ENCODE measurements at regions not wholly inside any gene's neighbourhood (a gene's known extent, or its start where the extent isn't known, plus 50 kb on each side); places are given as distances from the start of the nearest gene placed in this dataset.

DNA sequence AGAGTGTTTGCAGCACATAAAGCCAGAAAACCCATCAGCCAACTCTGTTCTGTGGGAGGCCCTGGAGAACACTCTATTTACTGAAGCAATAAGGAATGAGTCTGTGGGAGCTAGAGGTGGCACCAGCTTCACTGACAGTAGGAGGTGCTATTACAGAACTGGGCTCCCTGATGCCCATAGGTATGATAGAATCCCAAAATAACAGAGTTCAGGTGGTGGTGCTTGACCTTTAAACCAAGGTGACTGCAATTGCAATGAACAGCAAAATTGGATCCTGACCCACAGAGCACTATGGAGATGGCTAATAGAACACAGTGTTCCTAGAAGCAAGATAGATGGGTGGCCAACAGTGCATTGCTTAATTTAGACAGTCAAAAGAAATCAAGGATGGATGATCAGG is 95.4 kb upstream of the RNU6-1 start:
- Mint-ChIP-seq H3K4me3 (no peak overlapping the region), H3K36me3 (no peaks in the 10 kb centered on the region), H3K27me3 (ENCODE audit: low read depth in 3 of 3) (peaks cover 0 to 1% (median 0%) of the 10 kb centered on the region in 3 donors)

DNA sequence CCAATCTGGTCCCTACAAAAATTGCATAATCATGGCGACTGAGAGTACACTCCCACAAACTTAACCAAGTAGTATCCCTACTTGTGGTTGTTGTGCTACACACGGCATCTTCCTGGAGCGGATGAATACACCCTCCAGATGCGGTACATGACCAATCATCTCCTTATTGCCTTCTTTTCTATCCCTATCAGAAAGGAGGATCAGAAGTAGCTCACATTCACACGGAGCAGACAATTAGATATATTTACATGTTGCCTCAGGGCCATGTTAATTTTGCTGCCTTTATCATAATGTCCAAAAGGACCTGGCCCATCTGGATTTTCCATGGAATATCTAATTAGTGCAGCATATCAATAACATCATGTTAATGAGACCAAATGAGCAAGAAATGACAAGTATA is 96.4 kb upstream of the RNU6-1 start:
- Mint-ChIP-seq H3K27me3 (ENCODE audit: low read depth in 3 of 3) (peaks cover 0 to 2% (median 0%) of the 10 kb centered on the region in 3 donors), H3K4me1 (peaks cover 14% of the 10 kb centered on the region), H3K27ac (no peak overlapping the region), H3K36me3 (no peaks in the 10 kb centered on the region), H3K9me3 (peaks cover 0 to 4% (median 0%) of the 10 kb centered on the region in 7 donors), H3K4me3 (no peak overlapping the region)
- Histone ChIP-seq H3K4me3 (replicated peaks in 1 of 3; ENCODE audit: low read depth in 2 of 3, low read length in 3 of 3) (no peak overlapping the region), H3K9me3 (replicated peaks in 1 of 2; ENCODE audit: control insufficient read depth in 1 of 2, insufficient read depth in 1 of 2, low read length in 2 of 2) (no peaks in the 10 kb centered on the region), H2AFZ (ENCODE audit: insufficient read depth, low read depth, low read length, poor library complexity, severe bottlenecking) (no peak overlapping the region), H4K20me1 (ENCODE audit: insufficient read depth, low read length) (no peaks in the 10 kb centered on the region), H3K27ac (ENCODE audit: low read depth in 1 of 2, low read length in 2 of 2) (no peak overlapping the region), H3K27me3 (ENCODE audit: control insufficient read depth in 2 of 2, insufficient read depth in 2 of 2, low read length in 2 of 2) (no peaks in the 10 kb centered on the region), H3K79me2 (ENCODE audit: insufficient read depth, low read length) (no peaks in the 10 kb centered on the region), H3K4me1 (ENCODE audit: control insufficient read depth in 1 of 2, insufficient read depth in 2 of 2, low read length in 2 of 2) (peaks cover 4% of the 10 kb centered on the region in 2 donors), H3K36me3 (replicated peaks in 1 of 2; ENCODE audit: control insufficient read depth in 1 of 2, insufficient read depth in 2 of 2, low read length in 2 of 2) (no peaks in the 10 kb centered on the region), H3K9ac (ENCODE audit: insufficient read depth, low read length, poor library complexity, severe bottlenecking) (no peak overlapping the region), H3K4me2 (replicated peaks; ENCODE audit: extremely low read depth, low read length, poor library complexity, severe bottlenecking) (no peak overlapping the region)
- WGBS (ENCODE audit: insufficient coverage): 88% methylated on average over 3 of the region's 5 CpGs
- TF ChIP-seq, protein P1, sequence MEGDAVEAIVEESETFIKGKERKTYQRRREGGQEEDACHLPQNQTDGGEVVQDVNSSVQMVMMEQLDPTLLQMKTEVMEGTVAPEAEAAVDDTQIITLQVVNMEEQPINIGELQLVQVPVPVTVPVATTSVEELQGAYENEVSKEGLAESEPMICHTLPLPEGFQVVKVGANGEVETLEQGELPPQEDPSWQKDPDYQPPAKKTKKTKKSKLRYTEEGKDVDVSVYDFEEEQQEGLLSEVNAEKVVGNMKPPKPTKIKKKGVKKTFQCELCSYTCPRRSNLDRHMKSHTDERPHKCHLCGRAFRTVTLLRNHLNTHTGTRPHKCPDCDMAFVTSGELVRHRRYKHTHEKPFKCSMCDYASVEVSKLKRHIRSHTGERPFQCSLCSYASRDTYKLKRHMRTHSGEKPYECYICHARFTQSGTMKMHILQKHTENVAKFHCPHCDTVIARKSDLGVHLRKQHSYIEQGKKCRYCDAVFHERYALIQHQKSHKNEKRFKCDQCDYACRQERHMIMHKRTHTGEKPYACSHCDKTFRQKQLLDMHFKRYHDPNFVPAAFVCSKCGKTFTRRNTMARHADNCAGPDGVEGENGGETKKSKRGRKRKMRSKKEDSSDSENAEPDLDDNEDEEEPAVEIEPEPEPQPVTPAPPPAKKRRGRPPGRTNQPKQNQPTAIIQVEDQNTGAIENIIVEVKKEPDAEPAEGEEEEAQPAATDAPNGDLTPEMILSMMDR (IDR thresholded peaks at IDR 0.05): no peak
- no peak for DNase-seq
- intact Hi-C loops (cut with micrococcal nuclease): no loop called here

More for the DNA sequence above, 95.4 kb upstream of the RNU6-1 start:
- TF ChIP-seq, protein P1 (IDR thresholded peaks at IDR 0.05): no peak
- Histone ChIP-seq H3K79me2 (ENCODE audit: insufficient read depth, low read length) (no peaks in the 10 kb centered on the region), H3K27me3 (ENCODE audit: control insufficient read depth in 2 of 2, insufficient read depth in 2 of 2, low read length in 2 of 2) (no peaks in the 10 kb centered on the region), H3K4me3 (replicated peaks in 1 of 3; ENCODE audit: low read depth in 2 of 3, low read length in 3 of 3) (no peak overlapping the region), H3K36me3 (replicated peaks in 1 of 2; ENCODE audit: control insufficient read depth in 1 of 2, insufficient read depth in 2 of 2, low read length in 2 of 2) (no peaks in the 10 kb centered on the region), H2AFZ (ENCODE audit: insufficient read depth, low read depth, low read length, poor library complexity, severe bottlenecking) (no peak overlapping the region), H3K27ac (ENCODE audit: low read depth in 1 of 2, low read length in 2 of 2) (no peak overlapping the region), H3K4me1 (ENCODE audit: control insufficient read depth in 1 of 2, insufficient read depth in 2 of 2, low read length in 2 of 2) (peaks cover 4% of the 10 kb centered on the region in 2 donors), H4K20me1 (ENCODE audit: insufficient read depth, low read length) (no peaks in the 10 kb centered on the region), H3K4me2 (replicated peaks; ENCODE audit: extremely low read depth, low read length, poor library complexity, severe bottlenecking) (no peak overlapping the region), H3K9ac (ENCODE audit: insufficient read depth, low read length, poor library complexity, severe bottlenecking) (no peak overlapping the region), H3K9me3 (replicated peaks in 1 of 2; ENCODE audit: control insufficient read depth in 1 of 2, insufficient read depth in 1 of 2, low read length in 2 of 2) (no peaks in the 10 kb centered on the region)
- Mint-ChIP-seq H3K9me3 (peaks cover 0 to 4% (median 0%) of the 10 kb centered on the region in 7 donors), H3K27ac (no peak overlapping the region), H3K4me1 (peaks cover 14% of the 10 kb centered on the region)
- no peak for DNase-seq
- intact Hi-C loops (cut with micrococcal nuclease): no loop called here
